Stimulated activated CD4-positive, alpha-beta T cell treated with anti-CD3 and anti-CD28 coated beads, Interleukin-15, amount 100 ng/mL, for 48 hours (primary cell): ENCODE measurements at regions not wholly inside any gene's neighbourhood (a gene's known extent, or its start where the extent isn't known, plus 50 kb on each side); places are given as distances from the start of the nearest gene placed in this dataset.

Experiments
- DNase-seq, 2 donors: peaks; one replicate each; pipeline ENCODE4 v3.0.0-alpha.2; 2020; ENCODE audit warnings: low read depth in 2 of 2

DNA sequence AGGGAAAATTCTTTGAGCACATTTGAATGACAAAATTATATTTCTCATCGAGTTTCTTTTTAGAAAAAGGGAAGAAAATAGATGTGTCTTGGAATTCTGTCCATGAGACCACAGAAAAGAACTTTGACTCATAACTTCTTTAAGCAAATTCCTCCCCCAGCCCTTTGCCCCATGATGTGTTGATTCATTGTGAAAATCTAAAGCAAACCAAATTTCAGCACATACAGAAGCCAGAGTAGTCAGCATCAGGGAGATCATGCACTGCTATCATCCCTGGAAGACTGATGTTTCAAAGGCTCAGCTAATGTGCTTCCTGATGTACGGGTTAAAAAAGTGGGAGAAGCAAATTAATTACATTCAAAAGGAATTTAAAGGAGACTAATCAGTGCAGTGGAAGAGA, 159.7 kb downstream of the FAT3 start:
- no peak for DNase-seq

DNA sequence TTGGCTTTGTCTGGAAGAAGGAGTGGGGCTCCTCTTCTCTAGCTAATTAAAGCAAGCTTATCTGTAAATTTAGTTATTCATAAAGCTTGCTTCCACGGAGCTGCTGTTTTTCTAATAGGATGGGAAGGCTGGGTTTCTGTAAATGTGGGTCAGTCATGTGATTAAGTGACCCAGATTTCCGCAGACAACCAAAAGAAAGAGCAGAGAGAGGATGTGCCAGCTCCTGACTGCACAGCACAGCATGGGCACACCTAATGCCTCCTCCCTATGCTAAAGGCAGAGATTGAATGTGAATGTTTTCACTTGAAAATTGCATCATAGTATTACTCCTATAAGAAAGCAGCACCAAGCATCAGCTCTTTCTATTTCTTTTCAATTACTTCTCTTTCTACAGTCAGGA, 160.2 kb downstream of the FAT3 start:
- DNase-seq: no peak

DNA sequence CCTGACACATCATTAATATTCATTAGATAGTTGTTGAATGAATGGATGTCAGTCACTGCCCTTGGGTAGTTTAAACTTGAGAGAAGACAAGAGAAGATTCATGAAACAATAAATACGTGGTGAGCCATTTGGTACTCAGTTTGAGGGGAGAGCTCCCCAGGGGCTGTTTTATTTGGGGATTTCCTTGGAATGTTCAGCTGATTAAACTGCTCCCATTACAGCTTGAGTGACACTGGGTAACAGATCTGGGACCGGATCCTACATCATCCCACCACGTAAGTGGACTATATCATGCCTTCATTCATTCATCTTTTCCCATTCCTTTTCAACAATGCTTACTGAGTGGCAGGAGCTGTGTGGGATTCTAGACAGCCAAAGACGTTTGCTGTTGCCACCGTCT, 162.0 kb downstream of the FAT3 start:
- DNase-seq: no peak

DNA sequence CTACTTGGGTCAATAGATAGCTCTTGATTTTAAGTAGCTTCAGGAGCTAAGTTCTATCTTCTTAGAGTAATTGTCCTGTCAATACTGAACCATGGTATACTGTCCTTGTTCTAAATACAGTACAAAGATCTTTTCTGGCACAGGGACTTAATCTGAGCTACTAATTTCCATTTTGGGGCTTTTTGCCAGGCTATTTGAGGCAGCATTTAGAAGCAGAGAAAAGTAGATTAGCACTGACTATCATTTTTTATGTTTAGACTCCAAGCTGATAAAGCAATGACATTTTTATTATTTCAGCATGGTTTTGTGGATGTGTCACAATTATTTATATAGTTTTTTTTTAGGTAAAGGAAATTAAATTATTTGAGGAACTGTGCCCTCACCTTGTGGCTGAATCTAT, 163.2 kb downstream of the FAT3 start:
- no peak for DNase-seq

DNA sequence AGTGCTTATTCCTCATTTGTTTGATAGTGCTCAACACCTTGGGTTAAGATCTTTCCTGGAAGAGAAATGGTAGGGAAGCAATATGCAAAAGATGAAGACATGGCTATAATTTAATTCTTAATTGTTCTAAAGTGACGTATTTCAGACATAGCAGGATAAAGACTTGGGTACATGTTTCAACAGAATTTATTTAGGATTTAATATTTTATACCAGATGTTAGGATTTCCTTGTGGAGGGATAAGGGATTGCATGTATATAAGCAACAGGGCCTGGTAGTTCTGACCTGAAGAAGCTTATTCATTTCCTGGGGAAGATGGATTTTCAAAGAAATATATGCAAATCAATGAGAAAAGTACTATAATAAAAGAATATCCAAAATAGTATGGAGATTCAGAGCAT, 163.8 kb downstream of the FAT3 start:
- no peak for DNase-seq

DNA sequence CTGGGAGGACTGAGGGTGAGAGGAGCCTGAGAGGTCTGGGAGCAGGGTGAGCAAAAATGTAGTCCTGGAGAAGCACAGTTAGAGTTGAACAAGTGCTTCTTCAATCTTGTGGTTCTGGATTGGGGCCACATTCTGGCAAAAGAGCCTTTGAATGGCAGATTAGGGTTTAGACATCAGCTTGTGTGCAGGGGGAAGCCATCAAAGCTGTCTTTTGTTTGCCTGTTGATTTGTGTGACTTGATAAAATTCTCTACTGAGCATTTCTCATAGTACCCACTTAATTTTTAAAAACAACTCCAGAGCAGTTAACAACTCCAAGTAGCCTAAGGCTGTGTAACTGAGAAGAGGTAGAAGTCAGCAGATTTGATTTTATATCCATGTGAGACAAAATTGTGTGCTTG, 166.2 kb downstream of the FAT3 start:
- DNase-seq: no peak

DNA sequence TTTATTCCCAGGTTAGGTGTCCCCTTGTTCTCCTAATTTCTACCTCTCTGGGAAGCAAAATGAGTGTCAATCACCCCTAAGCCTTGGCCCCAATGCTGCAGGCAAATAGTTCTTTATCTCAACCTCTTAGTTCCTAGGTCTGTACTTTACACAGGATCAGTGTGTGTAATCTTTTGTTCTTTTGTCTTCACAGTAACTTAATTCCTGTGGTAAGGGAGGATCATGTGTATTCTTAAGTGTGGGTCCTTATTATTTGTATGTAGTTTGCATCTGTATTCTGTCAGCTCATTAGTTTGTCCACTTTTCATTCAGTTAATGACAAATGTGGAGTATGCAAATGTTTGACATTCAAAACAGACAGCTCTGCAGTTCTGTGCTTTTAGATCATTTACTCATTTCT, 166.7 kb downstream of the FAT3 start:
- DNase-seq: no peak

DNA sequence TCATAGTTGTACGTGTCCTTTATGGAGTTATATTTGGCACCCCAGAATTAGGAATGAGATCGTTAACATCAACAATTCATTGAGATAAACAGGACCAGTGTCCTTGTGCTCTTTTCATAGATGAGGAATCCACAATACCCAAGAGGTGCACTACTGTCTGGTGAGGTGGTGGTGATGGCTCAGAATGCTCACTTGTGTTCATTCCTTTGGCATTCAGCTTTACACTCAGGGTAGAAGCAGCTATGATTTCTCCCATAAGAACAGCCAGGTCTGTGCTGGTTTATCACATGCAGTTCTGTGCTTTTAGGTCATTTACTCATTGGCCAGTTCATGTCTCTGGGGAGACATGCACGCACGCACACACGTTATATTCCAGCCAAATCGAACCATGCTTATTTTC, 167.2 kb downstream of the FAT3 start:
- no peak for DNase-seq

DNA sequence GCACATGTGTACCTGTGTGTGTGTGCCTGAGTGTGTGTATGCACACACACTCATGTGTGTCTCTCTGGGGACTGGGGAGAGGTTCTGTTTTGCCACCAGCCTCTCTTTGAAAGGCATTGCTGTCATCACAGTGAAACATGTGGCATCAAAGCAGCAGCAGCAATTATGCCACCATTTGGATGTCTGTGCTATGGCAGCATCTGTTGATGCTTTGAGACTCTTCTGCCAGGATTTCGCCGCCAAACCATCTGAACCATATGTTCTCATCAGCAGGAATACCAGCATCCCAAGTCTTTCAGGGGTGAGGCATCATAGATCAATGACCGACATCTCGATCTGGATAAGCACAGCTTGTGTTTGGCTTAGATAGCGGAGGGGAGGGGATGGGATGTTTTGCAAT, 168.6 kb downstream of the FAT3 start:
- no peak for DNase-seq

DNA sequence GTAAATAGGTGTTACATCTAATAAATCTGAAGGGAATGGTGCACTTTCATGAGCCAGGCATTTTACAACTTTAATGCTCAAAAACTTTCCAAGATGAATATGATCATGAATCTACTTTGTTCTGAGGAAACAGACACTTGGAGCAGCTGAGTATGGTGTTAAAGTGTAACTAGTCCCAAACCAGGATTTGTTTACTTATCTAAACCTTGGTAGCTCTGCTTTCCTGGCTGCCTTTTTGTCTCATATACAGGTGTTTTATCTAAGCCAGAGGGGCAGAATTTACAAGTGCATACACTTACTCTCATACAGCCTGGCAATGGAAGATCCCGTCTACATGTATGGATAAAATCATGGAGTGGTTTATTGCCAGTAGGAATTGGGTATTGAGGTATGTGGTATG, 171.5 kb downstream of the FAT3 start:
- DNase-seq: no peak

DNA sequence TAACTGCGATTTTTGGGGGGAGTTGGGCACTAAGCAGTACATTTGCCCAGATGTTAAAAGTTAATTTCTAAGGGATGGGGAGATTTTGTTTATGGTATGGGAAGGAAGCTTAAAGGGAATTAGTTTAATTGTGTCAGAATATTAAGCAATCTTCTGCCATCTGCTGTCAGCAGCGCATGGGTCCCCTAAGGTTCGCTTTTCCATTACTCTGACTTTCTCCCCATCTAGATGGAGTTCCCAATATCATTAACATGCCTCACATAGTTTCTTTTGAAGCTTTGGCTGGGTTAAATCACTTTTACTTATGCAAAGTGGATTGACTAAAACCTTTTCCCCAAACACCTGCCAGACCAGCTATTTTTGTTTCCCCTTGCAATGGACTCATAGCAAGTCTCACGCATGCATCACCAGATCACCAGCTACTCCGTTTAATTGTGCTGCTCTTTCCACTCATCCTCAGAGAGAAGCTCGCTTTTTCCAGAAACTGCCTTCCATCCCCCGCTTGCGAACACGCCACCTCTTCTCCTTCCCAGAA, 172.7 kb downstream of the FAT3 start:
- no peak for DNase-seq

DNA sequence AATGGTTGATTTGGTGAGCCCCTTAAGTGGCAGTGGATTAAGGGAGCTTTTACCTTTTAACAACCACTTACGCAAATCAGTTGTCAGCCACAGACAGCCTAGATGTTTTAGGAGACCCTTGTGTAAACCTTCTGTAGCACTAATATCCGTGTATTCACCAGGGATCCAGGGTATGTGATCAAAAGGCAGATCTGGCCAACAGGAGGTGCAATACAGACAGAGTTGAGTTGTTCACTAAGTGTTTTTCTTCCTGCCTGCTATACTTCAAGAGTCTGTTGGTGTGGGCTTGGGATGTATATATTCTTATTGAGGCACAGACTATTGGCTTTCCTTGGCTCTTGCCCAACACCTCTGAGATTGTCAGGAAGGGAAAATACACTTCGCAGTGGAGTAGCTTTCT, 175.1 kb downstream of the FAT3 start:
- DNase-seq: no peak

DNA sequence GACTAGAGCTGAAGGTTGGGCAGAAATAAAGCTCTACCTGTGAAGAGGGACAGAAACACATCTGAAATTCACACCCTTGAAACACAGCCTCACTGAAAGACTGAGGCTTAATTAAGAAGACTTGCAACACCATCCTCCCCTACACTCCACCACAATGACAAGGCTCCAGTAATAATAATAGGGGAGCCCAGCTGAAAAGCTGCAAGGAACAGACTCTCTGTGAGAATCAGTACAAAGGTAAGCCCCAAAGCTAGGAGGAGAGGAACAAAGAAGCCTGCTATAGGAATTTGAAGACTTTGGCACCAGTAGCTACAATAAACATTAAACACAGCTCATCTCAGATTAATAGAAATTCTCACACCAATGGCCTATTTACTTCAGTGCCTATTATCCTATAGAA, 176.9 kb downstream of the FAT3 start:
- no peak for DNase-seq

DNA sequence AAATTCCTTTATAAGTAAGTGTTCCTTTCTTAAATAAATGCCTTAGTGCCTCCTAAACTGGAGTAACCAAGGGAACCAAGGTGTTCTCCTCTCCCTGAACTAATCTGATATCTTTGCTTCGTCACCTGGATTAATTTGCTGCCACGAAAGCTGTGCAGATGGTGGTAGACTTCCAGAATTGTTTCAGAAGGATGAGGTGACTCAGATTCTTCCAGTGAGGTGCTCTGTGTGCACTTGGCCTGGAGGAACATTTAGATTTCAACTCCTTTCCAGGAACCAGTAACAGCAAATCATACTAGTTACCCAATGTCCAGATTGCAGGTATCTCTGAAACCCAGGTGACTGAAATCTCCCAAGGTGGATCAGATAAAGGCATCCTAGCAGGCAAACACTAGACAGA, 181.9 kb downstream of the FAT3 start:
- DNase-seq: no peak

DNA sequence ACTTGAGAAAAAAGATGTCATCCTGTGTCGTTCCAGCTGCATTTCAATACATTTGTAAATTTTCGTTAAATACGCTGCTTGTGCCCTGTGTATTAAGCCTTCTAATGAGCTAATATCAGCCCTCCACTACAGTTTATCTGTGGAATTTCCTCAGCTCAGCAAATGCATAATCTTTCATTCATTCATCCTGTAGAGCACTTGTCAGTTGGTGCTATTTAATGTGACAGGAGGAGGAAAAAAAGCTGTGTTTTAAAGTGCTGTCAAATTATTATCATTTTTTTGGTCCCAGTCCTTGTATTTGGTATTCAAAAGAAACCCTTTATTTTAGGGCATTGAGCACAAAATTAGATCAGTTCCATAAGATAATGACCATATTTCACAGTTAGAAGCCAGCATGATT, 184.7 kb downstream of the FAT3 start:
- no peak for DNase-seq

DNA sequence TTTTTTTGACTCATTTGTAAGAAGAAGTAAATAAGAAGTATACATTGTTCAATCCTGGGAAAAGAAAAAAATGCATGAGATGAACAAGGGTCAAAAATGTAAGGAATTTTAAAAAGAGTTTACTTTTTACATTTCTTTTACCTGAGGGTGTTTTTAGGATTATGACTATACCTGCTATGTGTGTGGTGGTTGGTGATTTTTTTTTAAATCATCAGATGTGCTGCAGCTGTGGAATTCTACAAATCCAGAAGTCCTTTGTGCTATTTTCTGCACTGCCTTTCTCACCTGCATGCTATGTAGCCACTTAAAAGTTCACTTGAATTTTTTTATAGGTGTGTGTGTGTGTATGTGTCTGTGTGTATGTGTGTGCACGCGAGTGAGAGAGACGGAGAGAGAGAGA, 185.3 kb downstream of the FAT3 start:
- no peak for DNase-seq

DNA sequence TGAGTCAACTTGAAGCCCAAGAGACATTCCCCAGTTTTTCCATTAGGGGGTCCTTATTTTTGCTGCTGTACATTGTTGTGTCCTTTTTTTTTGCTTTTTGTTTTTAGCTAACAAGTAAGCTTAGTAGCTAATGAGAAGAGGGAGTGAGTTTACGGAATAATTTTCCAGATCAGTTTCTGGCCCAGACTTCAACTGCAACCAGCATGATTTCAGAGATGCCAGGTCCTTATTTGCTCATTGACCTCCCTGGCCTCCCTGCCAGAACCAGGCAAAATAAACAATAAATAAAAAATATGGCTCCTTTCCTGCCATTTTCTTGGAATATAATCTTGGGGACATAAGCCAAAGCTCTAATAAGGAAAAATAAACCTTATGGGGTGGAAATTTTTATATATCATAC, 185.9 kb downstream of the FAT3 start:
- no peak for DNase-seq

DNA sequence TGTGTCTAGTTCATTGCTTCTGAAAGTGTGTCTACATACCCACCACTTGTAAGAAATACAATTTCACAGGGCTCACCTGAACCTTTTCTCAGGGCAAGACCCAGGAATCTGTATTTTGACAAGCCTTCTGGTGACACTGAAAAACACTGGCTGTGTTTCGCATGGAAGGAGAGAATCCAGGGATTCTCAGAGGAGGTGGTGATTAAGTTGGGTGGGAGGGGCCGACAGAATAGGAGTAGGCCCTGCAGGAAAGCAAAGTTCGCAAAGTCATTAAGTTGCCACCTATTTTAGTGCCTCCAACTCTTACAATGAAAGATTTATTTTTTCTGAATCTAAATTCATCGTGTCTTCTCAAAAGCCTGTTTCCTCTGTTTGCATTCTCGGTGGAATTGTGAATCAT, 186.8 kb downstream of the FAT3 start:
- DNase-seq: no peak

DNA sequence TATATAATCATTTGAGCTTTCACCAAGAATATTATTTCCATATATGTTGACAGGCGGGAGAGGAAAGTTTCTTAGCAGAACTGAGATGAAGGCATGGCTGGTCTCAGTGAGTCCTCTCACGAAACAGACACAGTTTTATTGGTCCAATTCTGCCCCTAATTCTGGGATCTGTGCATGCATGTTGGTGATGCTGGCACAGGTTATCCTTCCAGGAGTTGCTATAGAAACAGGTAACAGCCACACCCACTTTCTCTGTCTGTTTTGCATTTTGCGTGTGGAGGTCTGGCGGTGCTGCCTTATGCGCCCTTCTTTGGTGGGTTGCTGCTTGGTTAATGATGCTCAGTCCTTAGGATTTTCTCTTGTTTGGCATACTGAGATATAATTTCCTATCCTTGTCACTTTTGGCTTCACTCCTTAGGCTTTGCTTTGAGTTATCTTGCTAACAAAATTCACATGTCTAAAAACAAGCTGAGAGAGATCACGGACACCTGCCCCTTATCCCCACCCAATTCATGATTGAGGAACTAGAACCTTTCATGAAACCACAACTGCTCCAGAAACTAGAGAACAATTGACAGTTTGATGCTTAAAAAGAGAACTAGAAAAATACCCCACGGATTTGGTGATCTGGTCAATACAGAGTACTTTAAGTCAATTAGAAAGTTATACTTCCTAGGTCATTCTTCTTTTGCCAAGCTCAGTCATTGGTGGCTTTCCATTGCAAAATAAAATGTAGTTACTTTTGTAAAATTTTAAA, 189.3 kb downstream of the FAT3 start:
- DNase-seq: no peak

DNA sequence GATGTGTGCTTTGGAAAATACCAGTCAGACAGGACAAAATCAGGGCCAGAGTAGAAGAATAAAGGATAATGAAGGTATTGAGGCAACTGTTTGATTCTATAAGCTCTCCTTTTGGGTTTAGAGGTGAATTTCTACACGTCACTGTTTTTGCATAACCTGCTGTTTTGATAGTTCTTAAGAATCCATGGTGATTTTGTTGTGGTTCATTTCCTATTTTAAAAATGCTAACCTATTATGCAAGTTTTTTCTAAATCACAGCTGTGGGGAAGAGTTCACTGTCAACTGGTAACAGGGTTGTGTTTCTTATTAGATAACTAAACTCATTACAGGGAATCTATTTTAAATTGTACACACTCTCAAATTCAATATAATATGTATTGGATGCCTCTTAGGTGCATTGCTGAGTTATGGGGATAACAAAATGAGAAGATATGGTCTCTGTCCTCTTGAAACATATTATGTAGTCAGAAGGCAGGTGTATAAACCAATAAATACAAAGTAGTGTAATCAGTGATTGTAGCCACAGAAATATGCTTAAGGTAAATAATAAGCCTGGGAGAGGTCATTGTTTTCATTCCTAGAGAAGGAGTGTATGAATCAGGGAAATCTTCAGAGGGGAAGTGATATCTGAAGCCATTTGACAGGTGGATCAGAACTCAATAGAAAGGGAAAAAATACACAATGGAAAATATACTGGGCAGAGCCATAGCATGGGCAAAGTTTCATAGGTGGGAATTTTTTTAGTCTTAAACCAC, 192.5 kb downstream of the FAT3 start:
- no peak for DNase-seq

DNA sequence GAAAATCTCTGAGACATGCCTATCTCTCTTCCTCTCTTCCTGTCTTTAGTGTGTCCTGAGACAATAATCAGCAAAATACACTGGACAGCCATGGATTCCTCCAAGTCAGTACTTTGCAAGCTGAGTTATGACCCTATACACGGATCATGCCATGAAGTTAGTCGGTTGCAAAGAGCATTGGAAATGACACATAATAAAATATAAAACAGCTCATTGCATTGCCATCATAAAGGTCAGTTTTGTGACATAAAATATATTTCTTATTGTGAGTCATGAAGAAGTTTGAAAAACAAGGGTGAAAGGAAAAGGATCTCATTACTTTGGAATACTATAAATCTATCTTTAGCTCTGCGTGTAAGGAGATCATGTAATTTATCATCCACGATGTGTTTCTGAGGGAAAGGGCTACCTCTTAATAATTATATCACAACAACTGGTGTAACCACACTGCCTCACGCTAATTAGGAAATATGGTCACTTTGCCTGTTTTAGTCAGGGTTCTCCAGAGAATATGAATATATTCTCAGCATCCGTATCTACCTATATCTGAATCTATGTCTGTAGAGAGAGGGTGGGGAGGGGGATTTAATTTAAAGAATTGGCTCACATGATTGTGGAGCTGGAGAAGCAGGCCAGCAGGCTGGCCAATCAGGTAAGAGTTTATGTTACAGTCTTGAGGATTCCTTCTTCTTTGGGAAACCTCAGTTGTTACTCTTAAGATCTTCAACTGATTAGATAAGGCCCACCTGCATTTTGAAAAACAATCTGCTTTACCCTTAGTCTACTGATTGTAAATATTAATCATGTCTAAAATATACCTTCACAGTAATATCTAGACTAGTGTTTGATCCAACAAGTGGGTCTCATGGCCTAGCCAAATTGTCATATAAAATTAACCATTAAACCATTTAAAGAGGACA, 198.8 kb downstream of the FAT3 start:
- DNase-seq: no peak

DNA sequence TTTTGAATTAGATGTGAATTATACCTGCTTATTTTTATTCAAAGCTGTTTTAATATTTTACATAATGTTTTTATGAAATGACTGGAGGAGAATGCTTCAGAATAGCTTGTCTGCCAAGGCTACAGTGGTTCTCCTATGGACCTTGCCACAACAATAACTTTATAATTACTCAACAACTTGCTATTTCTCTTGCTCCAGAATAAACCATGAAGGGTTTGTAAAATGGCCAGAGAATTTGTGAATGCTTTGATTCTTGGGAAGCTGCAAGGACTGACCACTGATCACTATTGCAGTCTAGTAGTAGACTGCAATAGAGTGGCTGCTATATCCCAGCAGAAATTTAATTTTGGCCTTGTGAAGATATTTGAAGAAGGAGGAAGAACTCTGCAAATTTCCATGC, 199.7 kb downstream of the FAT3 start:
- no peak for DNase-seq
